RWPE1 (cell line): ENCODE measurements at regions not wholly inside any gene's neighbourhood (a gene's known extent, or its start where the extent isn't known, plus 50 kb on each side); places are given as distances from the start of the nearest gene placed in this dataset.

ENCODE experiments used
- CTCF ChIA-PET: fragments of 350-600 bp; sonication (Branson Sonifier 250); formaldehyde crosslinking; extraction: SDS; loops from one replicate; lab custom pipeline; 2021; lab: Yijun Ruan, JAX
- POLR2A ChIA-PET: fragments of 400-600 bp; formaldehyde crosslinking; extraction: SDS; loops from one replicate; lab custom pipeline; 2020; ENCODE audit warnings: antibody characterized with exemption; ENCODE audit not compliant: low non-redundant PET; lab: Yijun Ruan, JAX
- DNase-seq: peaks from one replicate; pipeline ENCODE4 v3.0.0; 2012; ENCODE audit warnings: low spot score
- H3K27ac ChIP-seq: fragments of 450-650 bp; 2 replicates; pipeline ENCODE4 v1.5.1; 2017
- TF ChIP-seq, protein P1 (sequence below): fragments of 450-650 bp; conservative IDR thresholded peaks from 2 replicates; pipeline ENCODE4 v1.5.1; 2017; ENCODE audit warnings: low read depth, mild to moderate bottlenecking

DNA sequence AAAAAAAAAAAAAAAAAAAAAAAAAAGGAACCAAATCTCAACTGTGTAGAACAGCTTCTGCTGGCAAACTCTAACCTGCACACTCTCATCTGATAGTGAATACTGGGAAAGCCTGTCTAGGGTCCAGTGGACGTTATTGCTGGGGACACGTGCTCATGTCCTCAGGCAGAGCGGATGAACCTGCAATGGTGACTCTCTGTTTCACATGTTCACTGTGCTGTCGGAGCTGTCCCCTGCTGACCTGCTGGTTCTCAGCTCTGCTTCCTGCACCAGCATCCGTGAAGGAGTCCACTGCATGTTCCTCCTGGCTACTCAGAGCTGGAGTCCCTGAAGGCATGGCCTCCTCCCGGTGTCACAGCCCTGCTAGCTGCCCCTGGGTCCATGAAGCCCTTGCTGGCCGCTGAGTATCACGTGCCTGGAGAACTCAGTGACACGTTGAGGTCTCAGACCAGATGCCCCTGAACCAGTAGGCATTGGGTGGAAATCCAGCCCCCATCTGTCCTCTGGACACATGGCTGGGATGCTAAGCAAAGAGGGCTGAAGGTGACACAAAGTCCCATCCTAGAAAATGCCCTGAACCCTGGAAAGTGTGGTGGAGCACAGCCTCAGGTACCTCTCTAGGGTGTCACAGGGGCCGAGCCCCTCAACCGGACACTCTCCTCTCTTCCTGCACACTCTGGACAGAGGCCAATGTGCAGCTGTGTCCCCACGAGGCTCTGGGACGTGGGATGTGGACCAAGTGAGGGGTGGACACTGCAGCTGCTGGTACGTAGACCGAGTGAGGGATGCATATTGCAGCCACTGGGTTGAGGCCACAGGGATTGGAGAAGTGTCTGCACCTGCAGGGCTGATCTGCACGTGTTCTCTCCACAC, 54.9 kb upstream of the FRMD1 start:
- DNase-seq = no peak
- ChIA-PET POLR2A (no interaction called here), CTCF (interaction anchor here (0.6 kb wide), 1 partner anchor 226 kb away, joined by 3 read pairs; no protein-coding TSS in a partner anchor)
- no peak overlapping the region for H3K27ac ChIP-seq
- TF ChIP-seq, protein P1, sequence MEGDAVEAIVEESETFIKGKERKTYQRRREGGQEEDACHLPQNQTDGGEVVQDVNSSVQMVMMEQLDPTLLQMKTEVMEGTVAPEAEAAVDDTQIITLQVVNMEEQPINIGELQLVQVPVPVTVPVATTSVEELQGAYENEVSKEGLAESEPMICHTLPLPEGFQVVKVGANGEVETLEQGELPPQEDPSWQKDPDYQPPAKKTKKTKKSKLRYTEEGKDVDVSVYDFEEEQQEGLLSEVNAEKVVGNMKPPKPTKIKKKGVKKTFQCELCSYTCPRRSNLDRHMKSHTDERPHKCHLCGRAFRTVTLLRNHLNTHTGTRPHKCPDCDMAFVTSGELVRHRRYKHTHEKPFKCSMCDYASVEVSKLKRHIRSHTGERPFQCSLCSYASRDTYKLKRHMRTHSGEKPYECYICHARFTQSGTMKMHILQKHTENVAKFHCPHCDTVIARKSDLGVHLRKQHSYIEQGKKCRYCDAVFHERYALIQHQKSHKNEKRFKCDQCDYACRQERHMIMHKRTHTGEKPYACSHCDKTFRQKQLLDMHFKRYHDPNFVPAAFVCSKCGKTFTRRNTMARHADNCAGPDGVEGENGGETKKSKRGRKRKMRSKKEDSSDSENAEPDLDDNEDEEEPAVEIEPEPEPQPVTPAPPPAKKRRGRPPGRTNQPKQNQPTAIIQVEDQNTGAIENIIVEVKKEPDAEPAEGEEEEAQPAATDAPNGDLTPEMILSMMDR = no peak

DNA sequence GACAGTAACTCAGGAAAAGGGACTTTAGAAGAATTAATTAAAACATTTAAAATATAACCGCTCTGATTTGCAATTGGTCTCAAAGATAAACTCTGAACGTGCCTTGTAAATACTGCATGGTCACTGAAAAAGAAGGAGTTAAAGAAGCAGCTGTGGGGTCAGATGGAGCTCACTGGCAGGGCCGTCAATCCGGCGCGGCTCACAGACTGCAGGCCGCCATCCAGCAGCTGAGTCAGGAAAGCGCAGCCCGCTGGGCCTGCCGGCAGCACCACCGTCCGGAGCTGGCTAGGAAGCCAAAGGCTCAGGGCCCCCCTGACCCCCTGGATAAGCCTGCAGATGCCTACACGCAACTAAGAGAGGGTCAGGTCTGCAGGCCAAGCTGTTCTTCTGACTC, 54.2 kb upstream of the FRMD1 start:
- ChIA-PET CTCF (interaction anchor here (0.6 kb wide), 1 partner anchor 225 kb away, joined by 3 read pairs; no protein-coding TSS in a partner anchor), POLR2A (no interaction called here)
- no peak overlapping the region for H3K27ac ChIP-seq
- no peak for DNase-seq
- TF ChIP-seq, protein P1 = no peak

GRCh38 chr6:168132531-168133167, 53.6 kb upstream of the FRMD1 start:
- TF ChIP-seq, protein P1 = peak; percentile 17; the same call in 1 of the 2 replicates
- ChIA-PET POLR2A (no interaction called here), CTCF (interaction anchor here (1.3 kb wide), 1 partner anchor 13 kb away, joined by 4 read pairs; no protein-coding TSS in a partner anchor)
- peak; percentile 32 for DNase-seq
- H3K27ac ChIP-seq = no peak overlapping the region

GRCh38 chr6:168131464-168132415, 52.7 kb upstream of the FRMD1 start:
- POLR2A ChIA-PET = no interaction called here

GRCh38 chr6:168130697-168131371, 51.8 kb upstream of the FRMD1 start:
- ChIA-PET CTCF (no interaction called here), POLR2A (no interaction called here)
- no peak overlapping the region for H3K27ac ChIP-seq
- TF ChIP-seq, protein P1 = no peak
- no peak for DNase-seq

More at GRCh38 chr6:168131464-168132415, 52.7 kb upstream of the FRMD1 start:
- no peak overlapping the region for H3K27ac ChIP-seq
- CTCF ChIA-PET = interaction anchor here (0.6 to 1.3 kb wide), 2 partner anchors 12 to 71 kb away, joined by 3 to 4 read pairs; no protein-coding TSS in a partner anchor
- TF ChIP-seq, protein P1 = no peak
- DNase-seq = no peak
